Endothelial cell of umbilical vein (primary cell): ENCODE measurements at regions not wholly inside any gene's neighbourhood (a gene's known extent, or its start where the extent isn't known, plus 50 kb on each side); places are given as distances from the start of the nearest gene placed in this dataset.

ENCODE experiments used
- BruUV-seq: library from RNA; stranded (reverse); fragments of 400-500 nt; replicated peaks from 2 replicates; lab custom pipeline; 2021; lab: Mats Ljungman, UMichigan
- CTCF ChIA-PET: fragments of 300-600, 350-600 bp; sonication (Branson Sonifier 250); formaldehyde crosslinking; loops from one replicate; lab custom pipeline; 2021; ENCODE audit warnings: antibody characterized with exemption, inconsistent platforms; lab: Charles Lee
- POLR2A ChIA-PET: fragments of 300-600, 350-600 bp; sonication (Branson Sonifier 250); formaldehyde crosslinking; loops from one replicate; lab custom pipeline; 2021; ENCODE audit warnings: antibody characterized with exemption, inconsistent platforms; lab: Charles Lee
- DNase-seq: peaks from one replicate; pipeline ENCODE4 v3.0.0-alpha.2; 2011; ENCODE audit warnings: low read depth, low spot score
- FAIRE-seq: peaks from 2 replicates; lab custom pipeline; 2011; peaks lifted over from hg19 to GRCh38; lab: Jason Lieb, UNC
- H2AFZ ChIP-seq: 2 replicates; pipeline ENCODE4 v1.6.0; 2012; ENCODE audit warnings: low read depth, low read length, control low read depth, inconsistent platforms
- H3K27ac ChIP-seq: 2 replicates; pipeline ENCODE4 v1.5.1; 2011; ENCODE audit warnings: low read depth, mild to moderate bottlenecking, control low read depth, low read length, moderate library complexity; ENCODE audit not compliant: insufficient read depth
- H3K27me3 ChIP-seq, 2 experiments: 2 replicates each; pipeline versions ENCODE4 v1.6.0 to v1.6.1; 2011; ENCODE audit warnings: low read length in 2 of 2, mixed read lengths in 1 of 2; ENCODE audit not compliant: control insufficient read depth in 2 of 2, insufficient read depth in 2 of 2
- H3K36me3 ChIP-seq, 2 experiments: 2 replicates in 1 of 2; 3 replicates in 1 of 2; pipeline ENCODE4 v1.5.1; 2011; ENCODE audit warnings: low read length in 2 of 2, mild to moderate bottlenecking in 1 of 2, moderate library complexity in 1 of 2; ENCODE audit not compliant: control insufficient read depth in 2 of 2, insufficient read depth in 2 of 2; ENCODE audit errors: extremely low read depth in 1 of 2
- H3K4me1 ChIP-seq: 3 replicates; pipeline ENCODE4 v1.5.1; 2011; ENCODE audit warnings: mild to moderate bottlenecking, low read length; ENCODE audit not compliant: control insufficient read depth, insufficient read depth; ENCODE audit errors: extremely low read depth
- H3K4me2 ChIP-seq: 2 replicates; pipeline ENCODE4 v1.6.1; 2011; ENCODE audit warnings: low read length, control low read depth, mixed read lengths; ENCODE audit not compliant: insufficient read depth
- H3K4me3 ChIP-seq, 3 experiments: fragments of 200-600 bp in 1 of 3; sonication (generic), shearing (Covaris generic) in 1 of 3; replicated peaks in 1 of 3; 2 replicates each; pipeline ENCODE4 v1.5.1; 2011 to 2016; ENCODE audit warnings: control low read depth in 3 of 3, low read length in 3 of 3, mild to moderate bottlenecking in 2 of 3, inconsistent platforms in 1 of 3, low read depth in 1 of 3, moderate library complexity in 1 of 3; ENCODE audit not compliant: insufficient read depth in 1 of 3
- H3K79me2 ChIP-seq: 2 replicates; pipeline ENCODE4 v1.6.0; 2012; ENCODE audit warnings: low read length, inconsistent platforms; ENCODE audit not compliant: control insufficient read depth, insufficient read depth
- H3K9ac ChIP-seq: replicated peaks from 2 replicates; pipeline ENCODE3; 2011; ENCODE audit warnings: low read length, control low read depth; ENCODE audit not compliant: insufficient read depth; ENCODE audit errors: extremely low read depth
- H3K9me1 ChIP-seq: replicated peaks from 3 replicates; pipeline ENCODE4 v1.6.0; 2011; ENCODE audit warnings: mild to moderate bottlenecking, low read length; ENCODE audit not compliant: control insufficient read depth, insufficient read depth; ENCODE audit errors: extremely low read depth
- H3K9me3 ChIP-seq: replicated peaks from 2 replicates; pipeline ENCODE4 v1.5.1; 2012; ENCODE audit warnings: low read length, inconsistent platforms; ENCODE audit not compliant: control insufficient read depth, insufficient read depth
- H4K20me1 ChIP-seq: replicated peaks from 2 replicates; pipeline ENCODE3; 2011; ENCODE audit warnings: mild to moderate bottlenecking, low read length; ENCODE audit not compliant: control insufficient read depth, insufficient read depth; ENCODE audit errors: extremely low read depth
- EZH2 ChIP-seq: IDR thresholded peaks from 2 replicates; pipeline ENCODE4 v1.6.1; 2012; ENCODE audit warnings: borderline replicate concordance, low read depth, mild to moderate bottlenecking, moderate library complexity, low read length, inconsistent platforms; ENCODE audit not compliant: severe bottlenecking
- FOS ChIP-seq: IDR thresholded peaks from 2 replicates; pipeline ENCODE4 v1.6.1; 2011; ENCODE audit warnings: mild to moderate bottlenecking, low read length, moderate library complexity, borderline replicate concordance; ENCODE audit not compliant: insufficient read depth
- GATA2 ChIP-seq: IDR thresholded peaks from 2 replicates; pipeline ENCODE4 v1.7.0; 2011; ENCODE audit warnings: low read depth, mild to moderate bottlenecking, moderate library complexity, mixed read lengths, low read length; ENCODE audit not compliant: insufficient read length, insufficient read depth
- JUN ChIP-seq: IDR thresholded peaks from 2 replicates; pipeline ENCODE4 v1.6.1; 2011; ENCODE audit warnings: borderline replicate concordance, low read depth; ENCODE audit not compliant: insufficient read length, insufficient read depth
- MYC ChIP-seq: IDR thresholded peaks from one replicate; pipeline ENCODE4 v1.6.1; 2011; ENCODE audit warnings: mild to moderate bottlenecking, low read depth, low read length
- POLR2A ChIP-seq: IDR thresholded peaks from 2 replicates; pipeline ENCODE4 v1.6.1; 2012; ENCODE audit warnings: low read depth, mild to moderate bottlenecking, control low read depth, low read length
- POLR2AphosphoS5 ChIP-seq: IDR thresholded peaks from 2 replicates; pipeline ENCODE4 v1.6.1; 2012; ENCODE audit warnings: low read depth, mild to moderate bottlenecking, control low read depth, low read length, moderate library complexity; ENCODE audit not compliant: insufficient read depth
- dilution Hi-C: fragments of 300-500 bp; cut with MboI; formaldehyde crosslinking; loops from one replicate; pipeline ENCODE4 v1.15.0; 2019; ENCODE audit warnings: low sequenced_read_pairs; ENCODE audit not compliant: extremely low pct_ligation_motif_present
- intact Hi-C: fragments of 100-400 bp; cut with micrococcal nuclease; formaldehyde crosslinking; loops from one replicate; pipeline ENCODE4 v1.10.0; 2022
- TF ChIP-seq, protein P1 (sequence below): IDR thresholded peaks from 2 replicates; pipeline ENCODE4 v1.6.1; 2011; ENCODE audit not compliant: insufficient read depth, insufficient read length
- TF ChIP-seq, protein P2 (sequence below), 2 donors: IDR thresholded peaks; 1 replicate in 1 of 2; 2 replicates in 1 of 2; pipeline ENCODE4 v1.5.1; 2011; ENCODE audit warnings: low read length in 2 of 2, mild to moderate bottlenecking in 2 of 2, moderate library complexity in 2 of 2, control low read depth in 1 of 2, inconsistent platforms in 1 of 2, low read depth in 1 of 2; ENCODE audit not compliant: insufficient read depth in 1 of 2; ENCODE audit errors: extremely low read depth in 1 of 2

DNA sequence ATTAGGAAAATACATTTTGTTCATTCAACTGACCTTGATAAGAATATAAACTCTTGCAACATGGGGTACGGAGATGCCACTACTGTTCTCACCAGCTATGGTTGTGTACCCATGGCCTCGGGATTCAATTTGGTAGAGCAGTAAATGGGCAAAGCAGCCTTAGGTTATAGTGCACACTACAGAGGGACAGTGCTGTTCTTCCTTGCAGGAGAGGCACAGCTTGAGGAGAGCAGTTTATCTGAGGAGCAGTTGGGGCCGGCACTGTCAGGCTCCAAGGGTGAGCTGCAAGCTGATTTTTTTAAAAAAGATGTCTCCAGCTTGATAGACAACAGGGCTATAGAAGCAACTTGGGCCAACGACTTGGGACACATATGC, 82.4 kb downstream of the SLC35B3 start:
- Histone ChIP-seq H2AFZ (no peak overlapping the region), H3K4me3 (no peak overlapping the region), H3K27ac (no peak overlapping the region), H3K27me3 (no peaks in the 10 kb centered on the region), H3K9ac (no peak overlapping the region), H3K4me2 (no peak overlapping the region), H3K9me1 (no peaks in the 10 kb centered on the region), H3K79me2 (no peaks in the 10 kb centered on the region), H4K20me1 (no peaks in the 10 kb centered on the region), H3K4me1 (no peaks in the 10 kb centered on the region), H3K36me3 (no peaks in the 10 kb centered on the region), H3K9me3 (no peaks in the 10 kb centered on the region)
- TF ChIP-seq POLR2A (no peak), EZH2 (no peak), GATA2 (no peak), JUN (no peak), POLR2AphosphoS5 (no peak), MYC (no peak), FOS (no peak)
- TF ChIP-seq, protein P1, sequence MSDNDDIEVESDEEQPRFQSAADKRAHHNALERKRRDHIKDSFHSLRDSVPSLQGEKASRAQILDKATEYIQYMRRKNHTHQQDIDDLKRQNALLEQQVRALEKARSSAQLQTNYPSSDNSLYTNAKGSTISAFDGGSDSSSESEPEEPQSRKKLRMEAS, result no peak
- TF ChIP-seq, protein P2, sequence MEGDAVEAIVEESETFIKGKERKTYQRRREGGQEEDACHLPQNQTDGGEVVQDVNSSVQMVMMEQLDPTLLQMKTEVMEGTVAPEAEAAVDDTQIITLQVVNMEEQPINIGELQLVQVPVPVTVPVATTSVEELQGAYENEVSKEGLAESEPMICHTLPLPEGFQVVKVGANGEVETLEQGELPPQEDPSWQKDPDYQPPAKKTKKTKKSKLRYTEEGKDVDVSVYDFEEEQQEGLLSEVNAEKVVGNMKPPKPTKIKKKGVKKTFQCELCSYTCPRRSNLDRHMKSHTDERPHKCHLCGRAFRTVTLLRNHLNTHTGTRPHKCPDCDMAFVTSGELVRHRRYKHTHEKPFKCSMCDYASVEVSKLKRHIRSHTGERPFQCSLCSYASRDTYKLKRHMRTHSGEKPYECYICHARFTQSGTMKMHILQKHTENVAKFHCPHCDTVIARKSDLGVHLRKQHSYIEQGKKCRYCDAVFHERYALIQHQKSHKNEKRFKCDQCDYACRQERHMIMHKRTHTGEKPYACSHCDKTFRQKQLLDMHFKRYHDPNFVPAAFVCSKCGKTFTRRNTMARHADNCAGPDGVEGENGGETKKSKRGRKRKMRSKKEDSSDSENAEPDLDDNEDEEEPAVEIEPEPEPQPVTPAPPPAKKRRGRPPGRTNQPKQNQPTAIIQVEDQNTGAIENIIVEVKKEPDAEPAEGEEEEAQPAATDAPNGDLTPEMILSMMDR (IDR thresholded peaks at IDR 0.05; ENCODE audit: extremely low read depth in 1 of 2, insufficient read depth in 1 of 2, low read depth in 1 of 2, low read length in 2 of 2), result no peak
- FAIRE-seq (no peak), DNase-seq (no peak)
- CTCF ChIA-PET, result no interaction called here
- intact Hi-C loops, result no loop called here
- dilution Hi-C loops, result no loop called here
- POLR2A ChIA-PET, result no interaction called here
- no TSS peak for BruUV-seq
